Breast epithelium (tissue), 4 donors: ENCODE measurements at regions not wholly inside any gene's neighbourhood (a gene's known extent, or its start where the extent isn't known, plus 50 kb on each side); places are given as distances from the start of the nearest gene placed in this dataset.
"Not testable (repeated sequence)": the region's sequence is repeated elsewhere in the genome, so short reads cannot be mapped to it uniquely, and the experiment has no call there.

Experiments used
- DNase-seq, 2 donors: peaks; one replicate each; pipeline ENCODE4 v3.0.0-alpha.2; 2019; ENCODE audit warnings: low spot score in 2 of 2
- H3K27ac ChIP-seq, 2 donors: fragments of 200-600 bp; sonication (generic) in 1 of 2; one replicate each; pipeline ENCODE4 v1.5.1; 2016 to 2019; ENCODE audit warnings: mild to moderate bottlenecking in 1 of 2
- H3K27me3 ChIP-seq, 2 donors: fragments of 200-600 bp; sonication (generic) in 1 of 2; one replicate each; pipeline versions ENCODE4 v1.5.1 to v1.6.0; 2017 to 2019; ENCODE audit warnings: control low read depth in 1 of 2, mild to moderate bottlenecking in 1 of 2
- H3K36me3 ChIP-seq: fragments of 200-600 bp; one replicate; pipeline ENCODE4 v1.5.1; 2019
- H3K4me1 ChIP-seq, 2 donors: fragments of 200-600 bp; sonication (generic); one replicate each; pipeline ENCODE4 v1.5.1; 2016 to 2019; ENCODE audit warnings: control low read depth in 1 of 2
- H3K4me3 ChIP-seq, 3 donors: fragments of 200-600 bp; sonication (generic); 1 replicate in 2 of 3; 2 replicates in 1 of 3; pipeline ENCODE4 v1.5.1; 2016 to 2019; ENCODE audit warnings: mild to moderate bottlenecking in 3 of 3, moderate library complexity in 2 of 3
- H3K9me3 ChIP-seq, 2 donors: fragments of 200-600 bp; sonication (generic) in 1 of 2; one replicate each; pipeline ENCODE4 v1.5.1; 2016 to 2019; ENCODE audit warnings: control low read depth in 1 of 2
- CTCF ChIP-seq, 3 donors: fragments of 450-650 bp; IDR thresholded peaks; one replicate each; pipeline ENCODE4 v1.5.1; 2016 to 2017; ENCODE audit warnings: antibody characterized with exemption in 3 of 3, mild to moderate bottlenecking in 3 of 3, moderate library complexity in 3 of 3
- POLR2A ChIP-seq: fragments of 450-650 bp; IDR thresholded peaks from one replicate; pipeline ENCODE4 v1.6.1; 2016; ENCODE audit warnings: antibody characterized with exemption, mild to moderate bottlenecking, moderate library complexity
- POLR2AphosphoS5 ChIP-seq, 3 donors: sonication (generic); formaldehyde crosslinking; IDR thresholded peaks; one replicate each; pipeline ENCODE4 v1.6.1; 2017; ENCODE audit warnings: antibody characterized with exemption in 3 of 3
- intact Hi-C: fragments of 100-400 bp; cut with DNase I; formaldehyde crosslinking; loops from one replicate; pipeline ENCODE4 v1.15.1; 2023; ENCODE audit warnings: low total_unique reads

DNA sequence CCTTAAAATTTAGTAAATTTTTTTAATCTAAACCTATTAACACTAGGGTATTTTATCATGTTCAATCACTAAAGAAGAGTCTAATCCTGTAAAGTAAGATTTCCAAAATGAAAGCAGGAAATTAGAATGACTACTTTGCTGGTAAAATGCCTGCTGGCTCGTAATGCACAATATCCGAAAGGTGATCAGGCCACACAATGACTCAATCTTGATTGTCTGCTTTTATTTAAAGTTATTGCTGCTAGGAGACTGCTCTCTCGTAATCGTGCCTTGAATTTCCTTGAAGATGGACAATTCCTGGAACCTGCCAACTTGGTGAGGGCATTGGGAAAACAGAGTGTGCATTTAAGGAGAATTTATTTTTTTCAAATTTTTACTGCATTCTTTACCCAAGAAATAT is 1786.5 kb upstream of the RAG2 start:
- Histone ChIP-seq H3K4me1 (no peaks in the 10 kb centered on the region), H3K9me3 (no peaks in the 10 kb centered on the region), H3K36me3 (no peaks in the 10 kb centered on the region), H3K4me3 (no peak overlapping the region), H3K27ac (no peak overlapping the region), H3K27me3 (no peaks in the 10 kb centered on the region)
- intact Hi-C loops, result no loop called here
- no peak for TF ChIP-seq CTCF (IDR thresholded peaks at IDR 0.05)
- TF ChIP-seq POLR2AphosphoS5 (IDR thresholded peaks at IDR 0.05), result no peak
- no peak for TF ChIP-seq POLR2A
- DNase-seq, result no peak

- H3K4me1 ChIP-seq, result no peaks in the 10 kb centered on the region
- DNase-seq, result no peak
- H3K27me3 ChIP-seq, result no peaks in the 10 kb centered on the region
- no peak overlapping the region for H3K4me3 ChIP-seq
- intact Hi-C loops, result no loop called here
- no peaks in the 10 kb centered on the region for H3K36me3 ChIP-seq
- no peak for TF ChIP-seq CTCF (IDR thresholded peaks at IDR 0.05)
- no peak for TF ChIP-seq POLR2AphosphoS5 (IDR thresholded peaks at IDR 0.05)
- TF ChIP-seq POLR2A, result no peak
- H3K9me3 ChIP-seq, result no peaks in the 10 kb centered on the region
- no peak overlapping the region for H3K27ac ChIP-seq
These were observed 1767.2 kb upstream of the RAG2 start for GRCh38 chr11:38365274-38365673.

GRCh38 chr11:38356255-38356654 is 1758.2 kb upstream of the RAG2 start:
- intact Hi-C loops, result no loop called here
- no peaks in the 10 kb centered on the region for H3K36me3 ChIP-seq
- no peak overlapping the region for H3K27ac ChIP-seq
- H3K4me1 ChIP-seq, result no peaks in the 10 kb centered on the region
- H3K9me3 ChIP-seq, result no peaks in the 10 kb centered on the region
- DNase-seq, result no peak
- TF ChIP-seq POLR2A (no peak), CTCF (IDR thresholded peaks at IDR 0.05) (no peak), POLR2AphosphoS5 (IDR thresholded peaks at IDR 0.05) (no peak)
- H3K27me3 ChIP-seq, result no peaks in the 10 kb centered on the region
- no peak overlapping the region for H3K4me3 ChIP-seq

GRCh38 chr11:38345286-38345685 is 1747.2 kb upstream of the RAG2 start:
- DNase-seq, result no peak
- Histone ChIP-seq H3K27ac (no peak overlapping the region), H3K4me3 (no peak overlapping the region), H3K9me3 (peaks cover 6 to 8% of the 10 kb centered on the region in 2 donors), H3K27me3 (no peaks in the 10 kb centered on the region), H3K36me3 (no peaks in the 10 kb centered on the region), H3K4me1 (no peaks in the 10 kb centered on the region)
- intact Hi-C loops, result no loop called here
- TF ChIP-seq CTCF (IDR thresholded peaks at IDR 0.05) (no peak), POLR2A (no peak), POLR2AphosphoS5 (IDR thresholded peaks at IDR 0.05) (no peak)

- H3K27me3 ChIP-seq, H3K36me3 ChIP-seq, DNase-seq, H3K27ac ChIP-seq, H3K4me3 ChIP-seq, H3K4me1 ChIP-seq, H3K9me3 ChIP-seq, intact Hi-C loops: not testable (repeated sequence)
These were observed 1743.6 kb upstream of the RAG2 start for GRCh38 chr11:38341612-38342011.

GRCh38 chr11:38339835-38340440 is 1741.9 kb upstream of the RAG2 start:
- no peak for DNase-seq
- H3K36me3 ChIP-seq, result no peaks in the 10 kb centered on the region
- H3K27me3 ChIP-seq, result no peaks in the 10 kb centered on the region
- no peak for TF ChIP-seq CTCF (IDR thresholded peaks at IDR 0.05)
- TF ChIP-seq POLR2AphosphoS5 (IDR thresholded peaks at IDR 0.05), result no peak
- no peak for TF ChIP-seq POLR2A
- no peak overlapping the region for H3K27ac ChIP-seq
- H3K4me1 ChIP-seq, result no peaks in the 10 kb centered on the region
- H3K9me3 ChIP-seq, result no peaks in the 10 kb centered on the region
- intact Hi-C loops, result no loop called here
- no peak overlapping the region for H3K4me3 ChIP-seq

DNA sequence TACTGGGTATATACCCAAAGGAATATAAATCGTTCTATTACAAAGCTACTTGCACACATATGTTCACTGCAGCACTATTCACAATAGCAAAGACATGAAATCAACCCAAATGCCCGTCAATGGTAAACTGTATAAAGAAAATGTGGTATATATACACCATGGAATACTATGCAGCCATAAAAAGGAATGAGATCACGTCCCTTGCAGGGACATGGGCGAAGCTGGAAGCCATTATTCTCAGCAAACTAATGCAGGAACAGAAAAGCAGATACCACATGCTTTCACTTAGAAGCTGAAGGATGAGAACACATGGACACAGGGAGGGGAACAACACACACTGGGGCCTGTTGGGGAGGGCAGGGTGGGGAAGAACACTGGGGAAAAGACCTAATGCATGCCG is 1740.0 kb upstream of the RAG2 start:
- H3K27me3 ChIP-seq, H3K4me3 ChIP-seq, H3K4me1 ChIP-seq, H3K27ac ChIP-seq, DNase-seq, H3K9me3 ChIP-seq, intact Hi-C loops, H3K36me3 ChIP-seq: not testable (repeated sequence)
